ENCODE measurements at regions not wholly inside any gene's neighbourhood (a gene's known extent, or its start where the extent isn't known, plus 50 kb on each side); places are given as distances from the start of the nearest gene placed in this dataset.

DNA sequence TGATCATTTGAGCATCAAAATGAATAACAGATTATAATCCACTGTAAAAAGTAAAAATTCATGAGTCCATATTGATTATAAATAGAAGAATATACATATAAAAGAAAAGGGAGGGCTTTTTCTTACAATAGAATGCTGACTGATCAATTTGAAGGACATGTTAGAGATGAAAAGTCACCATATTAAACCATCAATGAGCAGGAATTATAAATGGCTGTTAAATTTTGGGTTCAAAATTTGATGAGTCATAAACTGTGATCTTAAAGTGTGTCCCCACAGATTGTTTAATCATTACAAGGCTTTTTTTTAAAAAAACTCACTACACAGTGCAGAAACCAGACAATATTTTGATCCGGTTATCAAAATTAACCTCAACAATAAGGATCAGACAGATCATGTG, 434.5 kb downstream of the BCL11A start:
- Histone ChIP-seq H3K36me3 (ENCODE audit: low read length) (no peaks in the 10 kb centered on the region), H3K27me3 (ENCODE audit: low read length) (no peaks in the 10 kb centered on the region), H3K9ac (ENCODE audit: low read length) (no peak overlapping the region), H3K27ac (ENCODE audit: low read depth, low read length) (no peak overlapping the region), H3K4me2 (ENCODE audit: low read depth, low read length, poor library complexity, severe bottlenecking) (no peak overlapping the region), H3K9me3 (ENCODE audit: insufficient read depth, low read length) (0 out of 2 replicates have a peak, but pooled peaks cover 5% of the 10 kb centered on the region), H3F3A (ENCODE audit: insufficient read depth) (no peaks in the 10 kb centered on the region), H3K79me2 (ENCODE audit: insufficient read depth, low read length) (no peaks in the 10 kb centered on the region), H2AFZ (ENCODE audit: low read depth, low read length, severe bottlenecking) (no peak overlapping the region), H3K9me2 (replicated peaks; ENCODE audit: insufficient read depth, low read length) (no peaks in the 10 kb centered on the region), H4K20me1 (ENCODE audit: low read depth, low read length) (no peaks in the 10 kb centered on the region), H3K4me3 (ENCODE audit: insufficient read depth, low read length, poor library complexity, severe bottlenecking) (no peak overlapping the region)
- no peak for TF ChIP-seq CTCF (IDR thresholded peaks at IDR 0.05; ENCODE audit: insufficient read depth, low read length, poor library complexity, severe bottlenecking)
- no peak for TF ChIP-seq EZH2phosphoT487 (conservative IDR thresholded peaks at IDR 0.05; ENCODE audit: low read length)

GRCh38 chr2:60118061-60118460, 435.4 kb downstream of the BCL11A start:
- Histone ChIP-seq H3K4me3 (ENCODE audit: insufficient read depth, low read length, poor library complexity, severe bottlenecking) (no peak overlapping the region), H3K9me3 (ENCODE audit: insufficient read depth, low read length) (0 out of 2 replicates have a peak, but pooled peaks cover 5% of the 10 kb centered on the region), H3K79me2 (ENCODE audit: insufficient read depth, low read length) (no peaks in the 10 kb centered on the region), H3K36me3 (ENCODE audit: low read length) (no peaks in the 10 kb centered on the region), H3K27ac (ENCODE audit: low read depth, low read length) (no peak overlapping the region), H3K9ac (ENCODE audit: low read length) (no peak overlapping the region), H4K20me1 (ENCODE audit: low read depth, low read length) (no peaks in the 10 kb centered on the region), H3K9me2 (replicated peaks; ENCODE audit: insufficient read depth, low read length) (no peaks in the 10 kb centered on the region), H3K4me2 (ENCODE audit: low read depth, low read length, poor library complexity, severe bottlenecking) (no peak overlapping the region), H3F3A (ENCODE audit: insufficient read depth) (no peaks in the 10 kb centered on the region), H2AFZ (ENCODE audit: low read depth, low read length, severe bottlenecking) (no peak overlapping the region), H3K27me3 (ENCODE audit: low read length) (no peaks in the 10 kb centered on the region)
- TF ChIP-seq EZH2phosphoT487 (conservative IDR thresholded peaks at IDR 0.05; ENCODE audit: low read length), result no peak
- no peak for TF ChIP-seq CTCF (IDR thresholded peaks at IDR 0.05; ENCODE audit: insufficient read depth, low read length, poor library complexity, severe bottlenecking)

GRCh38 chr2:60116161-60116875, 437.1 kb downstream of the BCL11A start:
- H3K27me3 ChIP-seq (ENCODE audit: low read length), result no peaks in the 10 kb centered on the region
- no peaks in the 10 kb centered on the region for H3K9me3 ChIP-seq (ENCODE audit: insufficient read depth, low read length)
- no peak overlapping the region for H2AFZ ChIP-seq (ENCODE audit: low read depth, low read length, severe bottlenecking)
- no peaks in the 10 kb centered on the region for H3K9me2 ChIP-seq (replicated peaks; ENCODE audit: insufficient read depth, low read length)
- H3K9ac ChIP-seq (ENCODE audit: low read length), result no peak overlapping the region
- no peak for TF ChIP-seq EZH2phosphoT487 (conservative IDR thresholded peaks at IDR 0.05; ENCODE audit: low read length)
- TF ChIP-seq CTCF (IDR thresholded peaks at IDR 0.05; ENCODE audit: insufficient read depth, low read length, poor library complexity, severe bottlenecking), result no peak
- no peak overlapping the region for H3K27ac ChIP-seq (ENCODE audit: low read depth, low read length)
- H3F3A ChIP-seq (ENCODE audit: insufficient read depth), result no peaks in the 10 kb centered on the region
- H3K4me3 ChIP-seq (ENCODE audit: insufficient read depth, low read length, poor library complexity, severe bottlenecking), result no peak overlapping the region
- no peaks in the 10 kb centered on the region for H3K36me3 ChIP-seq (ENCODE audit: low read length)
- H3K4me2 ChIP-seq (ENCODE audit: low read depth, low read length, poor library complexity, severe bottlenecking), result no peak overlapping the region
- H4K20me1 ChIP-seq (ENCODE audit: low read depth, low read length), result no peaks in the 10 kb centered on the region
- H3K79me2 ChIP-seq (ENCODE audit: insufficient read depth, low read length), result no peaks in the 10 kb centered on the region
